Natural killer cell (primary cell): ENCODE measurements at regions not wholly inside any gene's neighbourhood (a gene's known extent, or its start where the extent isn't known, plus 50 kb on each side); places are given as distances from the start of the nearest gene placed in this dataset.

ENCODE experiments used
- ATAC-seq, 3 donors: fragments of 150-1000 bp in 2 of 3; fragments of 200-7000 bp in 1 of 3; cut with Tn5 transposase; 1 replicate in 1 of 3; 2 replicates in 2 of 3; pipeline ENCODE4 v1.10.0; 2021; ENCODE audit warnings: mild to moderate bottlenecking in 2 of 3, moderate library complexity in 2 of 3
- DNase-seq, 2 donors: peaks; one replicate each; pipeline versions ENCODE4 v3.0.0 to v3.0.0-alpha.2; 2013 to 2021; ENCODE audit warnings: mixed read lengths in 1 of 2
- H3K27ac ChIP-seq: one replicate; pipeline ENCODE4 v1.5.1; 2013; ENCODE audit warnings: mild to moderate bottlenecking, low read length
- H3K27me3 ChIP-seq: one replicate; pipeline ENCODE4 v1.6.1; 2013; ENCODE audit warnings: low read length; ENCODE audit not compliant: control insufficient read depth, insufficient read depth
- H3K36me3 ChIP-seq: one replicate; pipeline ENCODE4 v1.6.1; 2013; ENCODE audit warnings: low read length; ENCODE audit not compliant: control insufficient read depth, insufficient read depth
- H3K4me1 ChIP-seq: one replicate; pipeline ENCODE4 v1.6.1; 2013; ENCODE audit warnings: low read length; ENCODE audit not compliant: control insufficient read depth, insufficient read depth
- H3K4me3 ChIP-seq: one replicate; pipeline ENCODE4 v1.5.1; 2013; ENCODE audit warnings: low read length
- H3K9me3 ChIP-seq: one replicate; pipeline ENCODE4 v1.6.1; 2013; ENCODE audit warnings: low read length; ENCODE audit not compliant: control insufficient read depth, insufficient read depth
- H3K27ac Mint-ChIP-seq, 2 donors: one replicate each; pipeline ENCODE4 v1.8.0; 2022; ENCODE audit warnings: mild to moderate bottlenecking in 2 of 2, mixed read lengths in 2 of 2, moderate library complexity in 1 of 2
- H3K27me3 Mint-ChIP-seq, 2 donors: one replicate each; pipeline ENCODE4 v1.8.0; 2022; ENCODE audit warnings: low read depth in 2 of 2, mixed read lengths in 2 of 2
- H3K36me3 Mint-ChIP-seq: one replicate; pipeline ENCODE4 v1.8.0; 2022; ENCODE audit warnings: mixed read lengths
- H3K4me1 Mint-ChIP-seq, 2 donors: one replicate each; pipeline ENCODE4 v1.8.0; 2022; ENCODE audit warnings: mixed read lengths in 2 of 2
- H3K4me3 Mint-ChIP-seq: one replicate; pipeline ENCODE4 v1.8.0; 2022; ENCODE audit warnings: mild to moderate bottlenecking, moderate library complexity, mixed read lengths
- H3K9me3 Mint-ChIP-seq, 2 donors: one replicate each; pipeline ENCODE4 v1.8.0; 2022; ENCODE audit warnings: mixed read lengths in 2 of 2
- WGBS: methylation state at CpG from one replicate; pipeline ENCODE4 v1.1.7; 2013; ENCODE audit warnings: missing lambda C conversion rate; ENCODE audit not compliant: insufficient coverage; 5-methylcytosine and 5-hydroxymethylcytosine counted together
- intact Hi-C: fragments of 100-400 bp; cut with micrococcal nuclease; formaldehyde crosslinking; loops from one replicate; pipeline ENCODE4 v1.14.2; 2022
- TF ChIP-seq, protein P1 (sequence below): fragments of 200-600 bp; IDR thresholded peaks from one replicate; pipeline ENCODE4 v1.8.0; 2022; ENCODE audit warnings: antibody characterized with exemption

DNA sequence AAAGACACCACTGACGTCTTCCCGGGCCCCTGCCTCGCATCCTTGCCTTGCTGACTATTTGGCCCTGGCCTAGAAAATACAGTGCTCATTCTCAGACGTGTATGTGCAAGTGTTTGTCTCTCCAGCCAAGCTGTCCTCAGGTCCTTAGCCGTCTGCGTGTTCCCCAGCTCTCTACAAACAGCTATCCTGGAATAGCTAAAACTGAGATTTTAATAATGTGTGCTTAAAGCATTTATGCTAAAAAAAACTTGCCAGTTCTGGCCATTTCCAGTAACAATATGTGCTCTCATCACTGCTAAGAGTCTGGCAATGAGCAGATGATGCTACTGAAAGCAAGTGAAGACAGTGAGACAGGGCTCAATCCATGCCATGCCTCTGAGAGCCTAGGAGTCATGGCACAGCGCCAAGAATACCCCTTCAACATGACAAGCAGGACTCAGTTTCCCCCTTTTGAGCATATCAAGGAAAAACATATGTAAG lies 55.7 kb downstream of the IRF2BP2 start:
- TF ChIP-seq, protein P1, sequence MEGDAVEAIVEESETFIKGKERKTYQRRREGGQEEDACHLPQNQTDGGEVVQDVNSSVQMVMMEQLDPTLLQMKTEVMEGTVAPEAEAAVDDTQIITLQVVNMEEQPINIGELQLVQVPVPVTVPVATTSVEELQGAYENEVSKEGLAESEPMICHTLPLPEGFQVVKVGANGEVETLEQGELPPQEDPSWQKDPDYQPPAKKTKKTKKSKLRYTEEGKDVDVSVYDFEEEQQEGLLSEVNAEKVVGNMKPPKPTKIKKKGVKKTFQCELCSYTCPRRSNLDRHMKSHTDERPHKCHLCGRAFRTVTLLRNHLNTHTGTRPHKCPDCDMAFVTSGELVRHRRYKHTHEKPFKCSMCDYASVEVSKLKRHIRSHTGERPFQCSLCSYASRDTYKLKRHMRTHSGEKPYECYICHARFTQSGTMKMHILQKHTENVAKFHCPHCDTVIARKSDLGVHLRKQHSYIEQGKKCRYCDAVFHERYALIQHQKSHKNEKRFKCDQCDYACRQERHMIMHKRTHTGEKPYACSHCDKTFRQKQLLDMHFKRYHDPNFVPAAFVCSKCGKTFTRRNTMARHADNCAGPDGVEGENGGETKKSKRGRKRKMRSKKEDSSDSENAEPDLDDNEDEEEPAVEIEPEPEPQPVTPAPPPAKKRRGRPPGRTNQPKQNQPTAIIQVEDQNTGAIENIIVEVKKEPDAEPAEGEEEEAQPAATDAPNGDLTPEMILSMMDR = no peak
- ATAC-seq = no peak
- H3K36me3 ChIP-seq = no peaks in the 10 kb centered on the region
- no peaks in the 10 kb centered on the region for H3K9me3 ChIP-seq
- no peak overlapping the region for H3K27ac ChIP-seq
- no peak overlapping the region for H3K4me3 ChIP-seq
- no peak for DNase-seq
- no peaks in the 10 kb centered on the region for H3K27me3 Mint-ChIP-seq
- no peaks in the 10 kb centered on the region for H3K4me1 Mint-ChIP-seq
- 87% methylated on average over 7 of the region's 7 CpGs for WGBS
- H3K27me3 ChIP-seq = no peaks in the 10 kb centered on the region
- H3K36me3 Mint-ChIP-seq = no peaks in the 10 kb centered on the region
- H3K9me3 Mint-ChIP-seq = no peaks in the 10 kb centered on the region
- intact Hi-C loops = no loop called here
- H3K27ac Mint-ChIP-seq = no peak overlapping the region
- H3K4me3 Mint-ChIP-seq = no peak overlapping the region
- no peaks in the 10 kb centered on the region for H3K4me1 ChIP-seq

DNA sequence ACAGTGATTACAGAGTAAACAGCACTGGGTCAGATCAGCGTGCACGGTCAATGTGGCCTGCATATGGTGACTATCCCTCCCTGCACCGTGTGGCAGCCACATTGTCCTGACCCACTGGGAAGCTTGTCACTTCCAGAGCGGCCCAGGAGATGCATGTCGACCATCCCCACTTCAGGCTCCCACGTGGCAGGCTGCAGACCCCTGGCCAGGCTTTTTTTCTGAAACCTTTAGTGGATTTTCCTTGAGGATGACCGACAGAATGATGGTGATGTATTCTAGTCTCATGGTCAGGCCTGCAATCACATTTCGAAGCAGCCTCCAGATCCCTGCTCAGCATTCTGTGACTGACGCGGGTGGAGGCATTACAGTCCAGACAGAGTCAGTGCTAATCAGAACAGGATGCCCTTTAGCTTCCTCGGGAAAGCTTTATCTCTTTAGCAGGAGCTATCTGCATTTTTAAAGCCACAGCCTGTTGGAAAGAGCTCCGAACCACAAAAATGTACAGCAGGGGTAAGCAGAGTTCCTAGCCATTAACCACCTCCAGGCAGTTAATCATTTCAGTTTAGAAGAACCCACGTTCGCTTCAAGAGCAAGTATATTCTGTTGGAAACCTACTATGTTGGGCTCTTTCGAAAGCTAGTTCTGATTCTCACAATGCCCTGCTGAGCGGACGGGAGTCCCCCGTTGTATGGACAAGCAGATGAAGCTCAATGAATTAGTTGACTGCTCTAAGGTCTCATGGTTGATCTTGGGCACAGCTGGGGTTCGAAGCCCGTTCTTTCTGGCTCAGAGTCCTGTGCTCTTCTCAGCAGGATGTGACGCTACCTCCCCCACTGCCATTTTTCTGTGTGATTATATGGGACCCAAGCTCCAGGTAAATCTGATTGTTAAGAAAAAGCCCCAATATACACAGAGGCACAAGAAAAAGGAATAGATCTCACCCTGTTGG lies 56.5 kb downstream of the IRF2BP2 start:
- 81% methylated on average over 21 of the region's 21 CpGs for WGBS
- Histone ChIP-seq H3K4me1 (no peaks in the 10 kb centered on the region), H3K9me3 (no peaks in the 10 kb centered on the region), H3K27me3 (no peaks in the 10 kb centered on the region), H3K36me3 (no peaks in the 10 kb centered on the region), H3K4me3 (no peak overlapping the region), H3K27ac (no peak overlapping the region)
- ATAC-seq = no peak
- Mint-ChIP-seq H3K9me3 (no peaks in the 10 kb centered on the region), H3K36me3 (no peaks in the 10 kb centered on the region), H3K4me3 (no peak overlapping the region), H3K27ac (no peak overlapping the region), H3K27me3 (no peaks in the 10 kb centered on the region), H3K4me1 (no peaks in the 10 kb centered on the region)
- DNase-seq = no peak
- intact Hi-C loops = no loop called here
- TF ChIP-seq, protein P1 = no peak

DNA sequence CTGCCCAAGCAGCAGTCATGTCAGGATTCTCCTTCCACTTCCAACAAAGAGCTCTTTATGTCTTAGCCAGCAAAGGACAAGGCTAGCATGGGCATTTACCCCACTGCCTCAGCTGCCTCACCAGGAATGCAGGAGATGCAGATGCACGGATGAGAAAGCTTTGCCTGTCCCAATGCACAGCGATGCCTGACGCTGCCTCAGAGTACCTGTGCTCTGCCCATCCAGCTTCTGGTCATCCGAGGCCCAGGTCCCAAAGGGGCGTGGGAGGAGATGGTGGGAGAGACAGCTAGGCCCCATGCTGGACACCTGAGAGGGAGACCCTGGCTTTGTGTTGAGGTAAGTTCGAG lies 59.0 kb downstream of the IRF2BP2 start:
- Mint-ChIP-seq H3K9me3 (no peaks in the 10 kb centered on the region), H3K4me3 (no peak overlapping the region), H3K27ac (no peak overlapping the region), H3K36me3 (no peaks in the 10 kb centered on the region), H3K4me1 (no peaks in the 10 kb centered on the region), H3K27me3 (no peaks in the 10 kb centered on the region)
- ATAC-seq = no peak
- intact Hi-C loops = no loop called here
- no peak for DNase-seq
- no peaks in the 10 kb centered on the region for H3K9me3 ChIP-seq
- no peak overlapping the region for H3K27ac ChIP-seq
- no peak overlapping the region for H3K4me3 ChIP-seq
- no peaks in the 10 kb centered on the region for H3K4me1 ChIP-seq
- TF ChIP-seq, protein P1 = no peak
- WGBS = 77% methylated on average over 6 of the region's 6 CpGs
- no peaks in the 10 kb centered on the region for H3K27me3 ChIP-seq
- H3K36me3 ChIP-seq = no peaks in the 10 kb centered on the region
